ENCODE measurements at regions not wholly inside any gene's neighbourhood (a gene's known extent, or its start where the extent isn't known, plus 50 kb on each side); places are given as distances from the start of the nearest gene placed in this dataset.
"Not testable (repeated sequence)": the region's sequence is repeated elsewhere in the genome, so short reads cannot be mapped to it uniquely, and the experiment has no call there.

- peak; percentile 46 for DNase-seq (ENCODE audit: low spot score)
These were observed 115.5 kb upstream of the GNAI1 start for GRCh38 chr7:80018941-80019808.

GRCh38 chr7:80017101-80017698 is 117.4 kb upstream of the GNAI1 start:
- no peak for DNase-seq (ENCODE audit: low spot score)

- DNase-seq (ENCODE audit: low spot score): no peak
These were observed 120.1 kb upstream of the GNAI1 start for GRCh38 chr7:80014511-80014910.

GRCh38 chr7:80008039-80008438 is 126.6 kb upstream of the GNAI1 start:
- DNase-seq (ENCODE audit: low spot score): no peak

GRCh38 chr7:80002865-80003264 is 131.8 kb upstream of the GNAI1 start:
- no peak for DNase-seq (ENCODE audit: low spot score)

GRCh38 chr7:79998363-79998762 is 136.3 kb upstream of the GNAI1 start:
- DNase-seq (ENCODE audit: low spot score): no peak

GRCh38 chr7:79997345-79997744 is 137.3 kb upstream of the GNAI1 start:
- no peak for DNase-seq (ENCODE audit: low spot score)

GRCh38 chr7:79995741-79996140 is 138.9 kb upstream of the GNAI1 start:
- not testable (repeated sequence) for DNase-seq (ENCODE audit: low spot score)

GRCh38 chr7:79988653-79989052 is 146.0 kb upstream of the GNAI1 start:
- no peak for DNase-seq (ENCODE audit: low spot score)

- DNase-seq (ENCODE audit: low spot score): no peak
These were observed 150.4 kb upstream of the GNAI1 start for GRCh38 chr7:79984210-79984609.

- no peak for DNase-seq (ENCODE audit: low spot score)
These were observed 152.4 kb upstream of the GNAI1 start for GRCh38 chr7:79982141-79982770.

GRCh38 chr7:79980376-79980775 is 154.3 kb upstream of the GNAI1 start:
- DNase-seq (ENCODE audit: low spot score): no peak

GRCh38 chr7:79979437-79979836 is 155.2 kb upstream of the GNAI1 start:
- no peak for DNase-seq (ENCODE audit: low spot score)

GRCh38 chr7:79977481-79977880 is 157.2 kb upstream of the GNAI1 start:
- no peak for DNase-seq (ENCODE audit: low spot score)

GRCh38 chr7:79976711-79977020 is 158.0 kb upstream of the GNAI1 start:
- DNase-seq (ENCODE audit: low spot score): not testable (repeated sequence)

- DNase-seq (ENCODE audit: low spot score): not testable (repeated sequence)
These were observed 158.5 kb upstream of the GNAI1 start for GRCh38 chr7:79975986-79976710.

- DNase-seq (ENCODE audit: low spot score): no peak
These were observed 161.2 kb upstream of the GNAI1 start for GRCh38 chr7:79973455-79973854.

GRCh38 chr7:79971058-79971457 is 163.6 kb upstream of the GNAI1 start:
- DNase-seq (ENCODE audit: low spot score): no peak

- no peak for DNase-seq (ENCODE audit: low spot score)
These were observed 165.7 kb upstream of the GNAI1 start for GRCh38 chr7:79968894-79969293.

GRCh38 chr7:79968077-79968648 is 166.5 kb upstream of the GNAI1 start:
- no peak for DNase-seq (ENCODE audit: low spot score)

GRCh38 chr7:79965946-79966345 is 168.7 kb upstream of the GNAI1 start:
- no peak for DNase-seq (ENCODE audit: low spot score)

- no peak for DNase-seq (ENCODE audit: low spot score)
These were observed 170.2 kb upstream of the GNAI1 start for GRCh38 chr7:79964463-79964862.
